Natural killer cell (primary cell): ENCODE measurements at regions not wholly inside any gene's neighbourhood (a gene's known extent, or its start where the extent isn't known, plus 50 kb on each side); places are given as distances from the start of the nearest gene placed in this dataset.

ENCODE experiments used
- ATAC-seq, 3 donors: fragments of 150-1000 bp in 2 of 3; fragments of 200-7000 bp in 1 of 3; cut with Tn5 transposase; 1 replicate in 1 of 3; 2 replicates in 2 of 3; pipeline ENCODE4 v1.10.0; 2021; ENCODE audit warnings: mild to moderate bottlenecking in 2 of 3, moderate library complexity in 2 of 3
- DNase-seq, 2 donors: peaks; one replicate each; pipeline versions ENCODE4 v3.0.0 to v3.0.0-alpha.2; 2013 to 2021; ENCODE audit warnings: mixed read lengths in 1 of 2
- H3K27ac ChIP-seq: one replicate; pipeline ENCODE4 v1.5.1; 2013; ENCODE audit warnings: mild to moderate bottlenecking, low read length
- H3K27me3 ChIP-seq: one replicate; pipeline ENCODE4 v1.6.1; 2013; ENCODE audit warnings: low read length; ENCODE audit not compliant: control insufficient read depth, insufficient read depth
- H3K36me3 ChIP-seq: one replicate; pipeline ENCODE4 v1.6.1; 2013; ENCODE audit warnings: low read length; ENCODE audit not compliant: control insufficient read depth, insufficient read depth
- H3K4me1 ChIP-seq: one replicate; pipeline ENCODE4 v1.6.1; 2013; ENCODE audit warnings: low read length; ENCODE audit not compliant: control insufficient read depth, insufficient read depth
- H3K4me3 ChIP-seq: one replicate; pipeline ENCODE4 v1.5.1; 2013; ENCODE audit warnings: low read length
- H3K9me3 ChIP-seq: one replicate; pipeline ENCODE4 v1.6.1; 2013; ENCODE audit warnings: low read length; ENCODE audit not compliant: control insufficient read depth, insufficient read depth
- H3K27ac Mint-ChIP-seq, 2 donors: one replicate each; pipeline ENCODE4 v1.8.0; 2022; ENCODE audit warnings: mild to moderate bottlenecking in 2 of 2, mixed read lengths in 2 of 2, moderate library complexity in 1 of 2
- H3K27me3 Mint-ChIP-seq, 2 donors: one replicate each; pipeline ENCODE4 v1.8.0; 2022; ENCODE audit warnings: low read depth in 2 of 2, mixed read lengths in 2 of 2
- H3K36me3 Mint-ChIP-seq: one replicate; pipeline ENCODE4 v1.8.0; 2022; ENCODE audit warnings: mixed read lengths
- H3K4me1 Mint-ChIP-seq, 2 donors: one replicate each; pipeline ENCODE4 v1.8.0; 2022; ENCODE audit warnings: mixed read lengths in 2 of 2
- H3K4me3 Mint-ChIP-seq: one replicate; pipeline ENCODE4 v1.8.0; 2022; ENCODE audit warnings: mild to moderate bottlenecking, moderate library complexity, mixed read lengths
- H3K9me3 Mint-ChIP-seq, 2 donors: one replicate each; pipeline ENCODE4 v1.8.0; 2022; ENCODE audit warnings: mixed read lengths in 2 of 2
- CTCF ChIP-seq: fragments of 200-600 bp; IDR thresholded peaks from one replicate; pipeline ENCODE4 v1.8.0; 2022; ENCODE audit warnings: antibody characterized with exemption
- WGBS: methylation state at CpG from one replicate; pipeline ENCODE4 v1.1.7; 2013; ENCODE audit warnings: missing lambda C conversion rate; ENCODE audit not compliant: insufficient coverage; 5-methylcytosine and 5-hydroxymethylcytosine counted together
- intact Hi-C: fragments of 100-400 bp; cut with micrococcal nuclease; formaldehyde crosslinking; loops from one replicate; pipeline ENCODE4 v1.14.2; 2022

GRCh38 chr15:31811641-31812040 lies 218.7 kb upstream of the CHRNA7 start:
- no peaks in the 10 kb centered on the region for H3K36me3 Mint-ChIP-seq

GRCh38 chr15:31814082-31814481 lies 216.2 kb upstream of the CHRNA7 start:
- H3K4me3 ChIP-seq = no peak overlapping the region
- DNase-seq (no peak), ATAC-seq (no peak)
- Mint-ChIP-seq H3K4me3 (no peak overlapping the region), H3K27ac (no peak overlapping the region), H3K36me3 (no peaks in the 10 kb centered on the region), H3K27me3 (peaks cover 0 to 3% of the 10 kb centered on the region in 2 donors), H3K9me3 (no peaks in the 10 kb centered on the region), H3K4me1 (no peaks in the 10 kb centered on the region)
- H3K9me3 ChIP-seq = no peaks in the 10 kb centered on the region
- H3K36me3 ChIP-seq = no peaks in the 10 kb centered on the region
- intact Hi-C loops = no loop called here
- no peak overlapping the region for H3K27ac ChIP-seq
- no peaks in the 10 kb centered on the region for H3K27me3 ChIP-seq
- TF ChIP-seq CTCF = no peak
- 80% methylated on average over 5 of the region's 5 CpGs for WGBS
- H3K4me1 ChIP-seq = no peaks in the 10 kb centered on the region

More at GRCh38 chr15:31811641-31812040, 218.7 kb upstream of the CHRNA7 start:
- Mint-ChIP-seq H3K4me3 (no peak overlapping the region), H3K27me3 (peaks cover 0 to 3% of the 10 kb centered on the region in 2 donors), H3K9me3 (no peaks in the 10 kb centered on the region), H3K27ac (no peak overlapping the region), H3K4me1 (no peaks in the 10 kb centered on the region)
- intact Hi-C loops = no loop called here
- Histone ChIP-seq H3K27me3 (no peaks in the 10 kb centered on the region), H3K4me3 (no peak overlapping the region), H3K36me3 (no peaks in the 10 kb centered on the region), H3K9me3 (no peaks in the 10 kb centered on the region), H3K27ac (no peak overlapping the region), H3K4me1 (no peaks in the 10 kb centered on the region)
- TF ChIP-seq CTCF = no peak
- 93% methylated on average over 8 of the region's 10 CpGs for WGBS
- DNase-seq (no peak), ATAC-seq (peak in 1 of 3 donors; percentile 8)

- H3K4me3 ChIP-seq = no peak overlapping the region
- no peaks in the 10 kb centered on the region for H3K36me3 ChIP-seq
- H3K9me3 ChIP-seq = no peaks in the 10 kb centered on the region
- intact Hi-C loops = no loop called here
- no peak for DNase-seq
- TF ChIP-seq CTCF = no peak
- H3K27ac Mint-ChIP-seq = no peak overlapping the region
- H3K4me1 Mint-ChIP-seq = no peaks in the 10 kb centered on the region
- no peak for ATAC-seq
- no peak overlapping the region for H3K4me3 Mint-ChIP-seq
- no peaks in the 10 kb centered on the region for H3K36me3 Mint-ChIP-seq
- no peaks in the 10 kb centered on the region for H3K27me3 ChIP-seq
- no peak overlapping the region for H3K27ac ChIP-seq
- no peaks in the 10 kb centered on the region for H3K4me1 ChIP-seq
- H3K9me3 Mint-ChIP-seq = no peaks in the 10 kb centered on the region
- H3K27me3 Mint-ChIP-seq = peaks cover 2 to 3% of the 10 kb centered on the region in 2 donors
- 86% methylated on average over 15 of the region's 15 CpGs for WGBS
These were observed 214.7 kb upstream of the CHRNA7 start for GRCh38 chr15:31815411-31816155.

GRCh38 chr15:31822463-31822862 lies 207.9 kb upstream of the CHRNA7 start:
- WGBS = 97% methylated on average over 2 of the region's 2 CpGs

More at GRCh38 chr15:31822463-31822862, 207.9 kb upstream of the CHRNA7 start:
- Mint-ChIP-seq H3K27ac (no peak overlapping the region), H3K27me3 (peaks cover 7% of the 10 kb centered on the region in 2 donors), H3K4me1 (no peaks in the 10 kb centered on the region), H3K4me3 (no peak overlapping the region), H3K9me3 (no peaks in the 10 kb centered on the region), H3K36me3 (no peaks in the 10 kb centered on the region)
- ATAC-seq = no peak
- TF ChIP-seq CTCF = no peak
- Histone ChIP-seq H3K36me3 (no peaks in the 10 kb centered on the region), H3K27ac (no peak overlapping the region), H3K4me3 (no peak overlapping the region), H3K9me3 (no peaks in the 10 kb centered on the region), H3K27me3 (peaks cover 2% of the 10 kb centered on the region), H3K4me1 (no peaks in the 10 kb centered on the region)
- no peak for DNase-seq
- intact Hi-C loops = no loop called here
